Neural progenitor cell (in vitro differentiated cells): ENCODE measurements at regions not wholly inside any gene's neighbourhood (a gene's known extent, or its start where the extent isn't known, plus 50 kb on each side); places are given as distances from the start of the nearest gene placed in this dataset.

Experiments
- DNase-seq: peaks from one replicate; pipeline ENCODE4 v3.0.0-alpha.2; 2016; ENCODE audit warnings: low spot score
- H2AFZ ChIP-seq: fragments of 200-600 bp; sonication (generic); replicated peaks from 2 replicates; pipeline ENCODE4 v1.6.1; 2016; ENCODE audit warnings: antibody characterized with exemption
- H3F3A ChIP-seq: fragments of 200-600 bp; sonication (generic); 2 replicates; pipeline ENCODE4 v1.6.1; 2016; ENCODE audit warnings: antibody characterized with exemption, low read depth
- H3K27ac ChIP-seq: fragments of 200-600 bp; sonication (generic); 2 replicates; pipeline ENCODE4 v1.5.1; 2016; ENCODE audit warnings: mild to moderate bottlenecking
- H3K27me3 ChIP-seq: fragments of 200-600 bp; sonication (generic); 2 replicates; pipeline ENCODE4 v1.6.1; 2016; ENCODE audit warnings: mild to moderate bottlenecking, moderate library complexity
- H3K36me3 ChIP-seq: fragments of 200-600 bp; sonication (generic); 2 replicates; pipeline ENCODE4 v1.5.1; 2016
- H3K4me1 ChIP-seq: fragments of 200-600 bp; sonication (generic); 2 replicates; pipeline ENCODE4 v1.6.1; 2016; ENCODE audit warnings: mixed run types
- H3K4me2 ChIP-seq: fragments of 200-600 bp; sonication (generic); 2 replicates; pipeline ENCODE4 v1.6.1; 2016
- H3K4me3 ChIP-seq: fragments of 200-600 bp; sonication (generic); 2 replicates; pipeline ENCODE4 v1.5.1; 2016
- H3K79me2 ChIP-seq: fragments of 200-600 bp; sonication (generic); 2 replicates; pipeline ENCODE4 v1.6.1; 2016; ENCODE audit warnings: low read depth
- H3K9ac ChIP-seq: fragments of 200-600 bp; sonication (generic); 2 replicates; pipeline ENCODE4 v1.6.1; 2016
- H3K9me3 ChIP-seq: fragments of 200-600 bp; sonication (generic); 2 replicates; pipeline ENCODE4 v1.5.1; 2016; ENCODE audit warnings: low read depth
- H4K20me1 ChIP-seq: fragments of 200-600 bp; sonication (generic); 2 replicates; pipeline ENCODE4 v1.6.1; 2016; ENCODE audit warnings: low read depth
- H3K27ac Mint-ChIP-seq: 3 replicates; pipeline ENCODE4 v1.8.0; 2021; ENCODE audit warnings: mixed read lengths
- H3K27me3 Mint-ChIP-seq: 2 replicates; pipeline ENCODE4 v1.8.0; 2022; ENCODE audit warnings: low read depth, mild to moderate bottlenecking, inconsistent platforms, moderate library complexity, mixed read lengths; ENCODE audit not compliant: insufficient read depth
- H3K36me3 Mint-ChIP-seq: 3 replicates; pipeline ENCODE4 v1.8.0; 2021; ENCODE audit warnings: mixed read lengths
- H3K4me1 Mint-ChIP-seq: 3 replicates; pipeline ENCODE4 v1.8.0; 2021; ENCODE audit warnings: mixed read lengths
- H3K4me3 Mint-ChIP-seq: 3 replicates; pipeline ENCODE4 v1.8.0; 2021; ENCODE audit warnings: mild to moderate bottlenecking, moderate library complexity, mixed read lengths
- H3K9me3 Mint-ChIP-seq: 3 replicates; pipeline ENCODE4 v1.8.0; 2020; ENCODE audit warnings: mixed read lengths
- EZH2 ChIP-seq: fragments of 200-600 bp; sonication (generic); IDR thresholded peaks from 2 replicates; pipeline ENCODE4 v1.6.1; 2017; ENCODE audit warnings: antibody characterized with exemption, mild to moderate bottlenecking, moderate library complexity
- EZH2phosphoT487 ChIP-seq: fragments of 200-600 bp; sonication (generic); IDR thresholded peaks from 2 replicates; pipeline ENCODE4 v1.6.1; 2017; ENCODE audit warnings: antibody characterized with exemption
- TF ChIP-seq, protein P1 (sequence below): fragments of 200-600 bp; sonication (generic); IDR thresholded peaks from 2 replicates; pipeline ENCODE4 v1.5.1; 2017; ENCODE audit warnings: antibody characterized with exemption, mild to moderate bottlenecking

DNA sequence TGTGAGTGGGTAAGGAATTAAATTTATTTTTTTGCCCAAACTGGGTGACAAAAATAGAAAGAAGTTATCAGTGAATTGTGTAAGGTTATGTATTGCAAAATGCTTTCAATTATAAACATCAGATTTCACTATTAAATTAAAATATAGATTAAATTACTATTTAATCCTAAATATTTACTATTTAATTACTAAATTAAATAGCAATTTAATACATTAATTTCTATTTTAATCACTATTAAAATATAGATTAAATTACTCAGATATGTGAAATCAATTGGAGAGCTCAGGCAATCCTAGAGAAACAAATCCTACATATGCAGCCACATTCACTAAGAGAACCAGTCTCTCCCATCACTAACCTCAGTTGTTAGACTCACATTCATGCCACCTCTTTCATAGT, 2075.8 kb downstream of the MRPL39 start:
- no peak overlapping the region for H3K27ac Mint-ChIP-seq

GRCh38 chr21:23524685-23525084, 2082.6 kb downstream of the MRPL39 start:
- Histone ChIP-seq H3K79me2 (no peaks in the 10 kb centered on the region), H3K4me1 (no peaks in the 10 kb centered on the region), H3K27ac (no peak overlapping the region), H3K9ac (no peak overlapping the region), H2AFZ (no peak overlapping the region), H3K4me3 (no peak overlapping the region), H3K27me3 (no peaks in the 10 kb centered on the region), H3K4me2 (no peak overlapping the region), H3F3A (no peaks in the 10 kb centered on the region), H3K9me3 (peaks cover 3% of the 10 kb centered on the region), H4K20me1 (no peaks in the 10 kb centered on the region), H3K36me3 (no peaks in the 10 kb centered on the region)
- Mint-ChIP-seq H3K36me3 (no peaks in the 10 kb centered on the region), H3K4me1 (no peaks in the 10 kb centered on the region), H3K9me3 (no peaks in the 10 kb centered on the region), H3K4me3 (no peak overlapping the region), H3K27me3 (no peaks in the 10 kb centered on the region), H3K27ac (no peak overlapping the region)
- TF ChIP-seq, protein P1, sequence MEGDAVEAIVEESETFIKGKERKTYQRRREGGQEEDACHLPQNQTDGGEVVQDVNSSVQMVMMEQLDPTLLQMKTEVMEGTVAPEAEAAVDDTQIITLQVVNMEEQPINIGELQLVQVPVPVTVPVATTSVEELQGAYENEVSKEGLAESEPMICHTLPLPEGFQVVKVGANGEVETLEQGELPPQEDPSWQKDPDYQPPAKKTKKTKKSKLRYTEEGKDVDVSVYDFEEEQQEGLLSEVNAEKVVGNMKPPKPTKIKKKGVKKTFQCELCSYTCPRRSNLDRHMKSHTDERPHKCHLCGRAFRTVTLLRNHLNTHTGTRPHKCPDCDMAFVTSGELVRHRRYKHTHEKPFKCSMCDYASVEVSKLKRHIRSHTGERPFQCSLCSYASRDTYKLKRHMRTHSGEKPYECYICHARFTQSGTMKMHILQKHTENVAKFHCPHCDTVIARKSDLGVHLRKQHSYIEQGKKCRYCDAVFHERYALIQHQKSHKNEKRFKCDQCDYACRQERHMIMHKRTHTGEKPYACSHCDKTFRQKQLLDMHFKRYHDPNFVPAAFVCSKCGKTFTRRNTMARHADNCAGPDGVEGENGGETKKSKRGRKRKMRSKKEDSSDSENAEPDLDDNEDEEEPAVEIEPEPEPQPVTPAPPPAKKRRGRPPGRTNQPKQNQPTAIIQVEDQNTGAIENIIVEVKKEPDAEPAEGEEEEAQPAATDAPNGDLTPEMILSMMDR, result no peak
- TF ChIP-seq EZH2, result no peak
- no peak for TF ChIP-seq EZH2phosphoT487
- DNase-seq, result no peak

More for the DNA sequence above, 2075.8 kb downstream of the MRPL39 start:
- no peaks in the 10 kb centered on the region for H3K4me1 ChIP-seq
- H3K27ac ChIP-seq, result no peak overlapping the region
- H2AFZ ChIP-seq, result no peak overlapping the region
- DNase-seq, result no peak
- Mint-ChIP-seq H3K36me3 (no peaks in the 10 kb centered on the region), H3K27me3 (no peaks in the 10 kb centered on the region), H3K4me3 (no peak overlapping the region), H3K4me1 (no peaks in the 10 kb centered on the region), H3K9me3 (no peaks in the 10 kb centered on the region)
- no peaks in the 10 kb centered on the region for H3K36me3 ChIP-seq
- no peaks in the 10 kb centered on the region for H3K79me2 ChIP-seq
- no peak overlapping the region for H3K4me2 ChIP-seq
- TF ChIP-seq EZH2phosphoT487, result no peak
- no peak for TF ChIP-seq EZH2
- TF ChIP-seq, protein P1, result no peak
- H4K20me1 ChIP-seq, result no peaks in the 10 kb centered on the region
- H3K4me3 ChIP-seq, result no peak overlapping the region
- H3K9ac ChIP-seq, result no peak overlapping the region
- no peaks in the 10 kb centered on the region for H3K27me3 ChIP-seq
- no peaks in the 10 kb centered on the region for H3F3A ChIP-seq
- peaks cover 7% of the 10 kb centered on the region for H3K9me3 ChIP-seq

GRCh38 chr21:23522751-23523150, 2084.5 kb downstream of the MRPL39 start:
- H3K27me3 ChIP-seq, result no peaks in the 10 kb centered on the region
- Mint-ChIP-seq H3K9me3 (no peaks in the 10 kb centered on the region), H3K27me3 (no peaks in the 10 kb centered on the region), H3K27ac (no peak overlapping the region), H3K36me3 (no peaks in the 10 kb centered on the region), H3K4me1 (no peaks in the 10 kb centered on the region), H3K4me3 (no peak overlapping the region)
- H3K36me3 ChIP-seq, result no peaks in the 10 kb centered on the region
- peaks cover 3% of the 10 kb centered on the region for H3K9me3 ChIP-seq
- H3K4me2 ChIP-seq, result no peak overlapping the region
- TF ChIP-seq EZH2phosphoT487 (no peak), EZH2 (no peak)
- TF ChIP-seq, protein P1, result no peak
- H3K79me2 ChIP-seq, result no peaks in the 10 kb centered on the region
- H3K4me3 ChIP-seq, result no peak overlapping the region
- no peaks in the 10 kb centered on the region for H3K4me1 ChIP-seq
- H3F3A ChIP-seq, result no peaks in the 10 kb centered on the region
- DNase-seq, result no peak
- no peaks in the 10 kb centered on the region for H4K20me1 ChIP-seq
- no peak overlapping the region for H2AFZ ChIP-seq
- no peak overlapping the region for H3K27ac ChIP-seq
- H3K9ac ChIP-seq, result no peak overlapping the region

- Mint-ChIP-seq H3K27ac (no peak overlapping the region), H3K4me3 (no peak overlapping the region), H3K27me3 (no peaks in the 10 kb centered on the region), H3K36me3 (no peaks in the 10 kb centered on the region), H3K4me1 (no peaks in the 10 kb centered on the region), H3K9me3 (no peaks in the 10 kb centered on the region)
- no peak overlapping the region for H3K27ac ChIP-seq
- DNase-seq, result no peak
- H3K27me3 ChIP-seq, result no peaks in the 10 kb centered on the region
- H3K79me2 ChIP-seq, result no peaks in the 10 kb centered on the region
- H3F3A ChIP-seq, result no peaks in the 10 kb centered on the region
- no peaks in the 10 kb centered on the region for H3K36me3 ChIP-seq
- H3K4me3 ChIP-seq, result no peak overlapping the region
- no peaks in the 10 kb centered on the region for H3K9me3 ChIP-seq
- H3K9ac ChIP-seq, result no peak overlapping the region
- no peaks in the 10 kb centered on the region for H3K4me1 ChIP-seq
- H2AFZ ChIP-seq, result no peak overlapping the region
- no peak overlapping the region for H3K4me2 ChIP-seq
- H4K20me1 ChIP-seq, result no peaks in the 10 kb centered on the region
- no peak for TF ChIP-seq EZH2phosphoT487
- TF ChIP-seq, protein P1, result no peak
These were observed 2099.8 kb downstream of the MRPL39 start for GRCh38 chr21:23507501-23507900.
